Activated naive CD8-positive, alpha-beta T cell treated with anti-CD3 and anti-CD28 coated beads, Interleukin-2, amount 50 U/mL, for 24 hours (primary cell): ENCODE measurements at regions not wholly inside any gene's neighbourhood (a gene's known extent, or its start where the extent isn't known, plus 50 kb on each side); places are given as distances from the start of the nearest gene placed in this dataset.
A peak's percentile ranks its signal among the peaks of the same experiment; 100 is the strongest.
"Not testable (repeated sequence)": the region's sequence is repeated elsewhere in the genome, so short reads cannot be mapped to it uniquely, and the experiment has no call there.

Experiments used
- ATAC-seq: fragments of 150-1000 bp; cut with Tn5 transposase; one replicate; pipeline ENCODE4 v1.10.0; 2021
- DNase-seq: peaks from one replicate; pipeline ENCODE4 v3.0.0; 2021
- H3K27ac Mint-ChIP-seq: one replicate; pipeline ENCODE4 v1.8.0; 2021; ENCODE audit warnings: mild to moderate bottlenecking, mixed read lengths
- H3K27me3 Mint-ChIP-seq: one replicate; pipeline ENCODE4 v1.8.0; 2021; ENCODE audit warnings: mixed read lengths
- H3K36me3 Mint-ChIP-seq: one replicate; pipeline ENCODE4 v1.8.0; 2021; ENCODE audit warnings: low read depth, mixed read lengths
- H3K4me1 Mint-ChIP-seq: one replicate; pipeline ENCODE4 v1.8.0; 2021; ENCODE audit warnings: mixed read lengths
- H3K4me3 Mint-ChIP-seq: one replicate; pipeline ENCODE4 v1.8.0; 2021; ENCODE audit warnings: mild to moderate bottlenecking, moderate library complexity, mixed read lengths
- H3K9me3 Mint-ChIP-seq: one replicate; pipeline ENCODE4 v1.8.0; 2021; ENCODE audit warnings: mixed read lengths

DNA sequence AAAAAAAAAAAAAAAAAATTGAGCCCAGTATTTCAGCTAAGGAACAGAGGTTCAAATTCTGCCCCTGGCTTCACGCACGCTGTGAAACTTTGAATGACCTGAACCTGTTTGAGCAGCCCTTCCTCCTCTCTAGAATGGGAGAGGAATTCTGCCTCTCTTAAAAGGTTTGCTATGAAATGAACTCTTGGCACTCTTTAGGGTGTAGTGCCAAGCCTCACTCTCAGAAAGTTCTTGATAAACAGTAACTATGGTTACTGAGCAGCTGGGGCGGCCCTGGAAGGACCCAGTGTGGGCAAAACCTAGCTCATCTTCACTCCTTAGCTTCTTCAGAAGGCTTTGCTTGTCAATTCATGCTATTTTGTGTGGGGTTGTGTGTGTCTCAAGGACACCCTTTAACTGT is 73.7 kb downstream of the GEMIN8 start:
- ATAC-seq (no peak), DNase-seq (no peak)
- peaks cover 5% of the 10 kb centered on the region for H3K4me1 Mint-ChIP-seq
- H3K27ac Mint-ChIP-seq: no peak overlapping the region
- H3K36me3 Mint-ChIP-seq: no peaks in the 10 kb centered on the region
- H3K27me3 Mint-ChIP-seq: peaks cover 5% of the 10 kb centered on the region
- no peak overlapping the region for H3K4me3 Mint-ChIP-seq
- H3K9me3 Mint-ChIP-seq: no peaks in the 10 kb centered on the region

DNA sequence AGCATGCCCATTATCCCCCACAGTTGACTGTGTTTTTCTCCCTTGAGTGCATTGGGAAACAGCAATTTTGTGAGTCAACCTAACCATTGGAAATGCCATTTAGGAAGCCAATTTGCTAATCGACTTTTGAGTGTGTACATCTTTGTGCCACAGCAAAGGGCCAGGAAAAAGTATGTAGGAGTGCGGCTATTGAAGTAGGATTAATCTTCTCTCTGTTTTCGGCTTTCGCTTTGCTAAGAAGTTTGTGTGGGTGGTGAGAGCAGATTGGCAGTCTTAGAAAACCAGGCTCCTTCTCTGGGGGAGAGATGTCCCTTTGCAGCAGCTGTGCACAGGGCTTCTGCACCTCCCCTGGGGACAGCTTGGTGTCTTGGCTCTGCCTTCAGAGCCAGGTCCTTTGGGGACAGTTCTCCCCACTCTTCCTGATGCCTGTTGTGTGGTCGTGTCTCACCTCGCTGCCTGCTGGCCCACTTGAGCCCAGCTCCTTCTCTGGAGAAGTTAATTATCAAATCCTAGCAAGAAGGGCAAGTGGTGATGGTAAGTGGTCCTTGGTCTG is 74.5 kb downstream of the GEMIN8 start:
- DNase-seq: no peak
- H3K27me3 Mint-ChIP-seq: peaks cover 5% of the 10 kb centered on the region
- H3K9me3 Mint-ChIP-seq: no peaks in the 10 kb centered on the region
- no peak overlapping the region for H3K27ac Mint-ChIP-seq
- H3K4me1 Mint-ChIP-seq: peaks cover 5% of the 10 kb centered on the region
- no peaks in the 10 kb centered on the region for H3K36me3 Mint-ChIP-seq
- H3K4me3 Mint-ChIP-seq: no peak overlapping the region
- no peak for ATAC-seq

DNA sequence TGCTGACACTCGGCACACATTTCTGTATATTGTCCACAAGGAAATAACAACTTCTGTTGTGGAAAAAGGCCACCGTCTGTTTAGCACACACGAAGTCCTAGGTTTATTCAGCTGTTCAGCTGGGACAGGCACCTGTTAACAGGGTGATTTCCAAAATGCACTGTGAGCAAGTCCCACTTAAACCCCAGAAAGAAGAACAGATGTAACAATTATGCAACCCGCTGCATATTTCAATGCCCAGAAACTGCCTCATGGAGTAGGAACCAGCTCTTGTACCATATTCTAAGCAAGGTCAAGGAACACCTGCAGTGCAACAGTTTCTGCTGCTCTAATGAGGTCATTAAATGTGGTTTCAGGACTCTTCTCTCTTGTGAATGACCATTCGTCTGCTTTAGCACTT is 77.1 kb downstream of the GEMIN8 start:
- H3K27me3 Mint-ChIP-seq: peaks cover 3% of the 10 kb centered on the region

DNA sequence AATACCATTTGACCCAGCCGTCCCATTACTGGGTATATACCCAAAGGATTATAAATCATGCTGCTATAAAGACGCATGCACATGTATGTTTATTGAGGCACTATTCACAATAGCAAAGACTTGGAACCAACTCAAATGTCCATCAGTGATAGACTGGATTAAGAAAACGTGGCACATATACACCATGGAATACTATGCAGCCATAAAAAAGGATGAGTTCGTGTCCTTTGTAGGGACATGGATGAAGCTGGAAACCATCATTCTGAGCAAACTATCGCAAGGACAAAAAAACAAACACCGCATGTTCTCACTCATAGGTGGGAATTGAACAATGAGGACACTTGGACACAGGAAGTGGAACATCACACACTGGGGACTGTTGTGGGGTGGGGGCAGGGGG is 83.5 kb downstream of the GEMIN8 start:
- not testable (repeated sequence) for H3K27me3 Mint-ChIP-seq, ATAC-seq, H3K36me3 Mint-ChIP-seq, H3K27ac Mint-ChIP-seq, DNase-seq, H3K9me3 Mint-ChIP-seq, H3K4me3 Mint-ChIP-seq, H3K4me1 Mint-ChIP-seq

More for the DNA sequence above, 77.1 kb downstream of the GEMIN8 start:
- ATAC-seq (no peak), DNase-seq (no peak)
- H3K4me1 Mint-ChIP-seq: no peaks in the 10 kb centered on the region
- no peaks in the 10 kb centered on the region for H3K9me3 Mint-ChIP-seq
- H3K27ac Mint-ChIP-seq: no peak overlapping the region
- no peaks in the 10 kb centered on the region for H3K36me3 Mint-ChIP-seq
- H3K4me3 Mint-ChIP-seq: no peak overlapping the region

DNA sequence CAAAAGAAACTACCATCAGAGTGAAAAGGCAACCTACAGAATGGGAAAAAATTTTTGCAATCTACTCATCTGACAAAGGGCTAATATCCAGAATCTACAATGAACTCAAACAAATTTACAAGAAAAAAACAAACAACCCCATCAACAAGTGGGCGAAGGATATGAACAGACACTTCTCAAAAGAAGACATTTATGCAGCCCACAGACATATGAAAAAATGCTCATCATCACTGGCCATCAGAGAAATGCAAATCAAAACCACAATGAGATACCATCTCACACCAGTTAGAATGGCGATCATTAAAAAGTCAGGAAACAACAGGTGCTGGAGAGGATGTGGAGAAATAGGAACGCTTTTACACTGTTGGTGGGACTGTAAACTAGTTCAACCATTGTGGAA is 83.9 kb downstream of the GEMIN8 start:
- H3K27me3 Mint-ChIP-seq, ATAC-seq, H3K9me3 Mint-ChIP-seq, H3K4me1 Mint-ChIP-seq, DNase-seq, H3K36me3 Mint-ChIP-seq, H3K4me3 Mint-ChIP-seq, H3K27ac Mint-ChIP-seq: not testable (repeated sequence)

DNA sequence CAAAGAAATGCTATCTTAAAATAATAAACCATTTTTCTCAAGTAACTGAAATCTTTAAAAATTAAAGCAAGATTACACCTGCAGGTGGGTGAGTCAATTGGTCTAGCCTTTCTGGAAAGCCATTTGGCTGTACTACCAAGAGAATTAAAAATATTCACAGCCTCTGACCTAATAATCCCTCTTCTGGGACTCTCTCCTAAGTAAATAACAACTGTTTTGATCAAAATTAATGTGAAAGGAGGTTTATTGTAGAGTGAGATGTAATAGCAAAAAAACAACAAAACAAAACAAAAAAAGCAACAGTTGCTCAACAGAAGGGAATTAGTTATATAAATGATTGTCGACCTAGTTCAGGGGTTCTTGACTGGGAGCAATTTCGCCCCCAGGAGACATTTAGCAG is 89.0 kb downstream of the GEMIN8 start:
- ATAC-seq (no peak), DNase-seq (no peak)
- Mint-ChIP-seq H3K27me3 (peaks cover 28% of the 10 kb centered on the region), H3K4me3 (no peak overlapping the region), H3K9me3 (no peaks in the 10 kb centered on the region), H3K36me3 (no peaks in the 10 kb centered on the region), H3K27ac (no peak overlapping the region), H3K4me1 (no peaks in the 10 kb centered on the region)

DNA sequence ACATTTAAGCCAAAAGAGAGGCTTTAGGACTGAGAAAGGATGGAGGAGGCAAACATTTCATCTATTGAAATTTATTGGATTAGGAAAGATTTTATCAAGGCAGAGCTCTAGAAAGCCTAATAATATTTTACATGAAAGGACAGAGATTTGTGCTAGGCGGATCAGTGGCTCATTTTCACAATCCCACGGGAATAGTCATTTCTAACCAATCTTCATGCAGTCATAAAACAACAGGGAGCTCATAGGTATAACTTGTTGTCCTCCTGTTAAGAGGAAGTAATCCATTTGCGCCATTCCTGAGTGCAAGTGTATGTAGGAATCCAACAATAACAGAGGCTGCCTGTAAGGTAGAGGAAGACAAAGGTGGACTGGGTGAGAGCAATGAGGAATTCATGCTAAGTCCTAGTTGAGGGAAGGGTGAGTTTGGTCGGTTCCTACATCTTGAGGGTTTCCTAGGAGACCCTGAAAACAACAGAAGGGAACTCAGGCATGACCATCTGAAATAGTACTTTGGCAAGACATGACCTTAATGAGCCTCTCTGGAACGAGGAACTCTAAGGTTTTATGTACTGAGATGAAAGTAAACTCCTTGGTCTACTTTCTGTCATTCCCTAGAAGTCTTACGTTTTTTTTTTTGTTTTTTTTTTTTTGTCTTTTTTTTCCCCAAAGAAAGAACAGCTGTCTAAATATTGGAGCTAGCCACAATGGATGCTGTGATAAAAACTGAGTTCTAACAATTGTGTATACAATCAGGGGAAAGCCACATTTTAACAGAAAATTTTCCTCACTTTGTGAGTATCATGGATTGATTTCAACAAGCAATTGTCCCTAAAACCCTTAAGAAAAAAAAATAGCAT is 89.7 kb downstream of the GEMIN8 start:
- H3K36me3 Mint-ChIP-seq: no peaks in the 10 kb centered on the region
- H3K4me3 Mint-ChIP-seq: peak overlapping the region; percentile 24
- no peaks in the 10 kb centered on the region for H3K4me1 Mint-ChIP-seq
- H3K27me3 Mint-ChIP-seq: peaks cover 29% of the 10 kb centered on the region
- ATAC-seq: no peak
- DNase-seq: no peak
- H3K27ac Mint-ChIP-seq: no peak overlapping the region
- no peaks in the 10 kb centered on the region for H3K9me3 Mint-ChIP-seq

DNA sequence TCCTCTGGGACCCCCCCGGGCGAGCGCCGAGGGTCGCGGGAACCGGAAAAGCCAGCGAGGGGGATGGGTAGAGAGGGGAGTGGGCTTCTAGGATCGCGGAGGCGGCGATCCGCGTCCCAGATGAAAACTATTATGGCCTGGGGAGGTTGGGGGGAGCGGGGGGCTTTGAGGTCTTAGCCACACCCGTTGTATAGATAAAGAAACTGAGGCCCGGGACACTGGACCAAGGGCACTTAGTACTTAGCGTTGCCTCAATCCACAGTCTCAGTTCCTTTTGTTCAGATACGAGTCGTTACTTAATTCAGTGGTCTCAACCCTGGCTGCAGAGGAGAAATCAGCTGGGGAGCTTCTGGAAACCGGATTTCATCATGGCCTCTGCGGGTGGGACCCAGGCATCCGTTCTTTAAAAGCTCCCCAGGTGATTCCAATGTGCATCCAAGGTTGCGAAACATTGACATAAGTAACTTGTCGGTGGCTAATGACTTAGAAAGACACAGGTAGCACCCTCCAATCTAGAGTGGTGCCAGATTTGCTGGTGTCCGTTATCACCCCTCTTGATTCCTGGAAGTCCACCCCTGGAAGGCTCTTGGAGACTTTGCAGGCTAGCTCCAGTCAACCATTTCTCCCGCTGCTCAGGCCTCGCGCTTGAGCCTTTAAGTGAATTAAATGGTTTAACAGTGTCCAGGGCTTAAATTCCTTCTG is 90.7 kb downstream of the GEMIN8 start:
- Mint-ChIP-seq H3K9me3 (no peaks in the 10 kb centered on the region), H3K27ac (no peak overlapping the region), H3K36me3 (no peaks in the 10 kb centered on the region), H3K4me1 (no peaks in the 10 kb centered on the region), H3K4me3 (peak overlapping the region; percentile 24), H3K27me3 (peaks cover 29% of the 10 kb centered on the region)
- ATAC-seq: no peak
- DNase-seq: no peak

DNA sequence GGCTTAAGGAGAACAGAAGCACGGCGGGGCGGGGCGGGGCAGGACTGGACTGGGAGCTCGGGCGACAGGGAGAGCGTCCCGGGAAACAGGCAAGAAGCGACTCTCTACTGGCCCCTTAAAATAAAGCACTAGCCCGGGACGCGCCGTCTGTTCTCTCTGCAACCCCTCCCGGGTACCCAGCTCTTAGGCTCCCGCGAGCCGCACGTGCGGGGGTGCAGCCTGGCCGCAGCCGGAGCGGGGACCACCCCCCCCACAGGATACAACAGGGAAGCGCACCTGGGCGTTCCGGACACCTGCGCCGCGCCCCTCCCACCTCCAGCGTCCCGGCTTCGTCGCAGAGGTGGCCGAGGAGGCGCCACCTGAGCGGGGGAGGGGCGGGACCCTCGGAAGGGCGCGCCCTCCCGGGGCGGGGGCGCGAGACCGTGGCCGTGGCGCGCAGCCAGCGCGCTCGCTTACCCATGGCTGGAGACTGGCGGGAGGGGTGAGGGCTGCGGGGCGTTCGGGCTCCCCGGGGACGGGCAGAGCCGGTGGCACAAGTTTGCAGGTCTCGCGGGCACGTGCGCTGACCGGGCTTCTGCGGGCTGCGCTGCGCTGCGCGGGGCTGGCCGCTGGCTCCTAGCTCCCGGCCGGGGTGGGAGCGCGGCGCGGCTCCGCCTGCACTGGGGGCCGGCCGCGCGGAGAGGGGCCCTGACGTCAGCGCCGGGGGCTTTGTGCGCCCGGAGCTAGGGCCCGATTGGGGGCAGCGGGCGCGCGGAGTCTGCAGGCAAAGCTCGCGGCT is 91.5 kb downstream of the GEMIN8 start:
- H3K4me1 Mint-ChIP-seq: no peaks in the 10 kb centered on the region
- no peak overlapping the region for H3K27ac Mint-ChIP-seq
- DNase-seq (peak; percentile 2), ATAC-seq (no peak)
- H3K27me3 Mint-ChIP-seq: peaks cover 29% of the 10 kb centered on the region
- H3K9me3 Mint-ChIP-seq: no peaks in the 10 kb centered on the region
- peak overlapping the region; percentile 34 for H3K4me3 Mint-ChIP-seq
- no peaks in the 10 kb centered on the region for H3K36me3 Mint-ChIP-seq

DNA sequence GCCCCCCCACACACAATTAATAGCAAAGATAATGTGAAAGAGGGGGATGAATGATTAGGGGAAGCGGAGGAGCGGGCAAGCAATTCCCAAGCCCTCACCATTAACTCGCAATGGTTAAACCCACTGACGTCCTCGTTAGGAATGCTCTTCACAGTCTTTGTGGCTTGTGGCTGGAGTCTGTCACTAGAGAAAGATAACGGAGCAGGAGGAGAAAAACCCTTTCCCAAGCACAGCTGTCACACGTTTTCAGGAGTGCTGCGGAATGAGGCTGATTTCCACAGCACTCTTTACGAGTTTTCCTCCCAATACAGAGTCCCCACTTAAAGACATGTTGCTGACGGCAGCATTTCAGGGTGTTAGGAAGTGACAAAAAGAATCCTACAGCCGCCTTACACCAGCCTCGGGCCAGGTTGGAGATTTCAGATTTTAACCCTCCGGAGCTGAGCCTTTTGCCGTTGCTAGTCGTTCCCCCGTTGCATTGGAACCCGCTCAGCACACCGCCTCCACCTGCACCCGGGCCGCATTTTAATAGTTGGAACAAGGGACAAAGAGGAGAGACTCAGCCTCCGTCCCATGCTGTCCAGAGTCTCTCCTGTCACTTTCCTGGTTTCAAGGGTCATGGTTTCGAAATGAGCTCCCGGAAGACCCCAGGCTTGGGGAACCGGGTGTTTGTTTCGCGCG is 92.2 kb downstream of the GEMIN8 start:
- H3K36me3 Mint-ChIP-seq: no peaks in the 10 kb centered on the region

DNA sequence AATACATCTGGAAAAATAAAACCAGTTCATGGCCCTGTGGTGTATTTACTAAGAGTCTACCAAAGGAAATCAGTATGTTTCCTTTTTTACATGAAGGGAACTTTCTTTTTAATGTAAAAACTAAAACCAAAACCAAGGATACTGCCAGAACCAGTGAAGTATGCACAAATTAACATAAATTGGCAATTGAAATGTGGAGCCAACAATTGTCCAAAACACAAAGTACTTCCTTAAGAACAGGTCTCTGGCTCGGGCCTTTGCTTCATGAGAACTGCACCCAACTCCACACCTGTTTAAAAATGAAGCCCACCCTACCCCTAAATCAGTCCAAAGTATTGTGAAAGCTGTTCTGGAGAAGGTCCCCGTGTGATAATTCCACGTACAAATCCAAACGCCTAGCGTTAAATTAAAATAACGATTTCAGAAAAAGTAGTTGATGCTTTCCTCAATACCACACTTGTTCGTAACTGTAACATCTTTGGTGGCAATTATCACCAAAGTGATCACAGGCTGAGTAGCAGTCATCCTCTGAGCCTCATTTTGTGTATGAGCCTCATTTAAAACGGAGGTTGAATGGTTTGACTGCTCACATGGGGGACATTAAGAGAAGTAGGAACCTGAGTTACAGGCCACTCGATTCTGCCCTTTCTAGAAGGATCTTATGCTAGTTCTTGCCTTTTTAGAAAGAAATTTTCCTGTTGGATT is 93.0 kb downstream of the GEMIN8 start:
- no peak overlapping the region for H3K27ac Mint-ChIP-seq
- DNase-seq (no peak), ATAC-seq (no peak)
- peaks cover 29% of the 10 kb centered on the region for H3K27me3 Mint-ChIP-seq
- H3K36me3 Mint-ChIP-seq: no peaks in the 10 kb centered on the region
- no peak overlapping the region for H3K4me3 Mint-ChIP-seq
- H3K9me3 Mint-ChIP-seq: no peaks in the 10 kb centered on the region
- no peaks in the 10 kb centered on the region for H3K4me1 Mint-ChIP-seq

More for the DNA sequence above, 92.2 kb downstream of the GEMIN8 start:
- no peak overlapping the region for H3K27ac Mint-ChIP-seq
- DNase-seq (no peak), ATAC-seq (no peak)
- no peaks in the 10 kb centered on the region for H3K4me1 Mint-ChIP-seq
- H3K4me3 Mint-ChIP-seq: peak overlapping the region; percentile 34
- no peaks in the 10 kb centered on the region for H3K9me3 Mint-ChIP-seq
- H3K27me3 Mint-ChIP-seq: peaks cover 29% of the 10 kb centered on the region

DNA sequence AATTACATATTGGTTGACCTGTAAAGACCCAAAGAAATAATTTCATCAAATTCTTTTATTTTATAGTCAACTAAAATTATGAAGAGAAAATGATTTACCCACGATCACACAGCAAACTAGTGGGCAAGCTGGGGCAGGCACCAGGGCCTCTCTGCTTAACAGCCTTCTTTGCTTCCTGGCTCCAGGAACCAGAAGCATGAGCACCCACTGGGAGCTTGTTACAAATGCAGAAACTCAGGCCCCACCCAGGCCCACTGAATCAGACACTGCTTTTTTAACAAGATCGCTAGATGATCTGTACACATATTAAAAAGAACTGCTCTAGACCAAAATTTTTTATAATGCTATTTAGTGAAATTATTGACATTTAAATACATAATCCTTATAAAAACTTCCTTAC is 95.0 kb downstream of the GEMIN8 start:
- Mint-ChIP-seq H3K27ac (no peak overlapping the region), H3K4me3 (no peak overlapping the region), H3K4me1 (no peaks in the 10 kb centered on the region), H3K9me3 (no peaks in the 10 kb centered on the region), H3K27me3 (peaks cover 20% of the 10 kb centered on the region), H3K36me3 (no peaks in the 10 kb centered on the region)
- no peak for ATAC-seq
- no peak for DNase-seq

DNA sequence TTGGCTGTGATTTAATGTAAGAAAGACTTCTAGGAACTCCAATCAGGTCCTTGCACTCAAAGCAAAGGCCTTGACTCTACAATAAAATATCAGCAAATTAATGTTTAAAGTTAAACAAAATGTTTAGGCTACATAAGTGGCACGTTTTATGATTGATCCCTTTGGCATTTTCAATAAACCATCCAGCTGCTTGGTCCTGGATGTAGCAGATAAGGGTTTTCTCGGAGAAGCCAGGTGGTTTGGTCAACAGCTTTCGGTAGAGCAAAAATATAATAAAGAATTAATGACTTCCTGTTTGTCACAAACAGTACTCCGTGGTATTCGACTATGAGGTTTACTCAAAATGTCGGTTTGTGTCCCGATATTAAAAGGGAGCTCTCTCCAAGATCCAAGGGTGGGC is 95.8 kb downstream of the GEMIN8 start:
- no peak overlapping the region for H3K4me3 Mint-ChIP-seq

More for the DNA sequence above, 95.8 kb downstream of the GEMIN8 start:
- Mint-ChIP-seq H3K27ac (no peak overlapping the region), H3K9me3 (no peaks in the 10 kb centered on the region), H3K36me3 (no peaks in the 10 kb centered on the region), H3K4me1 (no peaks in the 10 kb centered on the region), H3K27me3 (peaks cover 17% of the 10 kb centered on the region)
- no peak for DNase-seq
- no peak for ATAC-seq
